NCI-H2171 (cell line): ENCODE measurements at regions not wholly inside any gene's neighbourhood (a gene's known extent, or its start where the extent isn't known, plus 50 kb on each side); places are given as distances from the start of the nearest gene placed in this dataset.
"Not testable (repeated sequence)": the region's sequence is repeated elsewhere in the genome, so short reads cannot be mapped to it uniquely, and the experiment has no call there.

Source experiments
- DNase-seq: peaks from one replicate; lab custom pipeline; 2025; lab: John Stamatoyannopoulos, UW

DNA sequence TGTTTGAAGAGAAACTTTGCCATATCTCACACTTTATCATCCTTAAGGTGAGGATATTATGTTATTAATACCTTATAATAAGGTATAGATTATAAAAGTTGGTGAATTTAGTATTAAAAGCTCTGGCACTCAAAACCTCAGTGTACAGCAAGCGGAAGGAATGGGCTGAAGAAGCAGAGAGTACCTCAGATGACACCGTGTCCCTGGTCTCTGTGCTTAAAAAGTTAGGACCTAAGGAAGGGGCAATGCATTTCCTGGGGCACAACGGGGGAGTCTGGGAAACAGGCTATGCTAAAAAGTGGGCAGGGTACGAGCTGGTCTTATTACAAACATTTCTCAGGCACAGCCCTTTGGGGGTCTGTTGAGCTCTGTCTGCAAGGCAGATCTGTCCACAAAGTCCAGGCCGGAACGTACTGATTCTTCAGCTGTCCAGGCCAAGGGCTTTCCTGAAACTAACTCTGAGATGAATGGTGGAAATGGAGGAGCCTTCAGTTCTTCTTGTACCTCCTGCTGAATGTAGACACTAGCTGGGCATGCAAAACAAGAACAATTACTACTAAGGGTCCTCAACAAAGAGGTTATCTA lies 202.7 kb downstream of the POM121L12 start:
- DNase-seq: no peak

DNA sequence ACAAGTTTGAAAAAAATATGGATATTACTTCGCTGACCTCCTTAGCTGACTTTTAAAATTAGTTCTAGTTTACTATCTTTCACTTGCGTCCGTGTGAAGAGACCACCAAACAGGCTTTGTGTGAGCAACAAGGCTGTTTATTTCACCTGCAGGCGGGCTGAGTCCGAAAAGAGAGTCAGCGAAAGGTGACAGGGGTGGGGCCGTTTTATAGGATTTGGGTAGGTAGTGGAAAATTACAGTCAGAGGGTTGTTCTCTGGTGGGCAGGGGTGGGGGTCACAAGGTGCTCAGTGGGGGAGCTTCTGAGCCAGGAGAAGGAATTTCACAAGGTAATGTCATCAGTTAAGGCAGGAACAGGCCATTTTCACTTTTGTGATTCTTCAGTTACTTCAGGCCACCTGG lies 203.7 kb downstream of the POM121L12 start:
- not testable (repeated sequence) for DNase-seq

DNA sequence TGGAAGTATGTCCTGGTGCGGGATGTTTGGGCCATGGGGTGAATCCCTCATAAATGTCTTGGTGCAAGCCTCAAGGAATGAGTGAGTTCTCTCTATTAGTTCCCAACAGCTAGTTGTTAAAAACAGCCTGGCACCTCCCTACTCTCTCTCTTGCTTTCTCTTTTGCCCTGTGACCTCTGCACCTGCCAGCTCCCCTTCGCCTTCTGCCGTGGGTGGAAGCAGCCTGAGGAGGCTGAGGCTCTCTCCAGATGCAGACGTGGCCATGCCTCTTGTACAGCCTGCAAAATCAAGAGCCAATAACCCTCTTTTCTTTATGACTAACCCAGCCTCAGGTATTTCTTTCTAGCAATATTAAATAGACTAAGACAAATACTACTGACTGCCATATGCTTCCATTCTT lies 210.3 kb downstream of the POM121L12 start:
- DNase-seq: no peak

DNA sequence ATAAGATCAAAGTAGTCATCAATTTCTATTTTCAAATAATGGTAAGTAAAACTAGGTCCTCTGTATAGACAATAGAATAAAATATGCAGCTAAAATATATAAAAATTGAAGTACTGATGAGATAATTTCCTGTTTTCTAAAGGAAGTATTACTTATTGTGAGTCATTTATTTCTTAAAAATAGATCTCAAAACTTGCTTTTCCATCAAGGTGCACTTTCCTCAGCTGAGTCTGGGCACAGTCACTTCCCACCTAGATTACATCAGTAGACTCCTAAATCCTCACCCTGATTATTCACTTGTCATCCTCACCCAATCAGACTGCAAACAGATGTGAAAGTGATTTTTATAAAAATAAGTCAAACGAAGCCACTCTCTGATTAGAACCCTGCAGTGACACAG lies 211.5 kb downstream of the POM121L12 start:
- DNase-seq: no peak

DNA sequence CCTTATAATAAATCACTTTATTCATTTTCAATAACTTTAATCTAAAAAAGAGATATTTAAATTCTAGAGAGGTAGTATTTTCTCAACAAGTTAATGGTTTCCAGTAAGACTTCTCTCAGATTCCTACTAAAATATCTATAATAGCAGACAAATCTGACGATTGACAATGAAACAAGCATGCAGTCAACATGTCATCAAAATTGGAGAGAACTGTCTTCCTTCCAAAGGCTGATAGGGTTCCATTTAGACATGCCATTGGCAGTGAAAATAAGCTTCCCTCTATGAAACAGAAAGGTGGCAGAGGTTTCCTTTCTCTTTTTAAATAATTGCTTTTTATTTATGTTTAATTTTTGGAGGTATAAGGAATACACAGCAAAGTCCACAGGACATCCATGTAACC lies 217.1 kb downstream of the POM121L12 start:
- no peak for DNase-seq

DNA sequence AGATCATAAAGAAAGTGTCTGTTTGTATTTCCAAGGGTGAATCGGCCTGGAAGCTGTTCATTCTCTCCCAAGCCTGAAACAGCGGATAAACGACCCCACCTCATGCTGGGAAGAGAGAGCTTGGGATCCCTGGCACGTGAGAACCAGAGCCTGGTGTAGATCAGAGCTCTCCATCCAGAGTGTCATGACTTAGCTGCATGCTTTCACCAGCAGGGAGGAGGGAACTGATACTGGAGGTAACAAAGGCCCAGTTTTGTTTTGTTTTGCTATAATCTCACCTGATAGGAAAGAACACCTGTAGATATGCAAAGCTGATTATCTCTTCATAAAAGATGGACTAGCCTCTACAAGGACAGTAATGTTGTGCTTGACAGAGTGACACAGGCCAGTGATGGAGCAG lies 236.6 kb downstream of the POM121L12 start:
- DNase-seq: no peak

DNA sequence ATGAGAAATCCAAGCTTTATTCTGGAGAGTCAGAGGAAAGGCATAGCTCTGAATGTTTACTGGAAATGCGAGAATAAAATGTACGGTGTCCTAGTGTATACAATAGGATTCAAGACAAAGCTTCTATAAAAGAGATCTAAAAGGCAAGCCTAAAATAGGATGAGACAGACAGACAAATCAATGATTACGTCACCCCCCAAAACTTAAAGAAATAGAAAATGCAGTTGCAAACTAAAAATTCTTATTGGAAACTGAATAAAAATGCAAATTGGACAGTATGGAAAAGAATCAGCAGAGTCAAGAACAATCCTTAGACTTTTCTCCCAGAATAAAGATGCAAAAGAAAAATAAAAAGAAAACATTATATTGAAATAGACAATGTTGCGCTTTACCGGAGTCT lies 245.9 kb downstream of the POM121L12 start:
- DNase-seq: no peak

DNA sequence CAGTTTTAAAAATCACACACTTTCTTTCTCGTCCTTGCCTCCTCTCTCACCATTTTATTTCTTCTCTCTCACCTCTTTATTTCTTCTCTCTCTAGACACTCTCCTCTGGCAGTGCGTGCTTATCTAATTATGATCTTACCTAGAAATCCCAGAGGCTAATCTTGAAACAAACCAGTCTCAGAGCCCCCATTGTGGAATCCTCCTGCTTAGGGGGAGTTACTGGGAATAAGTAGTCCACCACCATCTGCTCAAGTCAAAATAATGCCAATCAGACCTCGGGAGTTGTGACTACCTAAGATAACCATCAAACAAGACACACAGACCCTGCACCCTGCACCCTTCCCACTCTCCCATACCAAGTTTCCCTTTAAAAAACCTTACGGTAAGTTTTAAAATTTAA lies 256.9 kb downstream of the POM121L12 start:
- no peak for DNase-seq

DNA sequence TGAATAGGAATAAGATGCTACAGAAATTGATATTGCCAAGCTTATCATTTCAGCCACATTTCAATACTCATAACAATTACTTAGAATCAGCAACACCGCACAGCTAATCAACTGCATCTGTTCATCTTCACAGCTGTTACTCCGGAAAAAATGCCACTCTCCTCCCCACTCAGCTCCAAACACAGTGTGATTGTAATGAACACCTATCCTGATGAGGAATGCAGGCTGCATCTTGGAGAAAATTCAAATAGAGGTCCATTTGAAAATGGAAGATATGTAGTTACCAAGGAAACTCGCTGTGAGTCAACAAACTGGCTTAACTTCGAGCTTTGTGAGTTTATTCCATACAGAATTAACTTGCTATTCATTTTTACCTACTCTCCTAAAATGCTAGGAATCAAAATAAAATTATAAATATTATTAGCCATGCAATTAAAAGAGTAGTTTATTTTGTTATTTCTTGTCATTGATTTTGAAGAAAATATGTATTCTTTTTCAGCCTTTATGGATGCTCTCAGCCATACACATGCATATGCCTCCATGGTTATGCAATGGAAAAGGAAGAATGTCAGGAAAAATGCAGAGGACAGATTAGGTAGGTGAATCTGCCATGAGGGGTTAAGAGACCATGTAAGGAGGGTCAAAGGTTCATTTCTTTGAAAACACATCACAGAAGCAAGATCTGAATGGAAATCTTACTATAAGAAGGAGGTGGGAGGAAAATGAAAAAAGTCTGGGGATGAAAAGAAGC lies 267.2 kb downstream of the POM121L12 start:
- no peak for DNase-seq

DNA sequence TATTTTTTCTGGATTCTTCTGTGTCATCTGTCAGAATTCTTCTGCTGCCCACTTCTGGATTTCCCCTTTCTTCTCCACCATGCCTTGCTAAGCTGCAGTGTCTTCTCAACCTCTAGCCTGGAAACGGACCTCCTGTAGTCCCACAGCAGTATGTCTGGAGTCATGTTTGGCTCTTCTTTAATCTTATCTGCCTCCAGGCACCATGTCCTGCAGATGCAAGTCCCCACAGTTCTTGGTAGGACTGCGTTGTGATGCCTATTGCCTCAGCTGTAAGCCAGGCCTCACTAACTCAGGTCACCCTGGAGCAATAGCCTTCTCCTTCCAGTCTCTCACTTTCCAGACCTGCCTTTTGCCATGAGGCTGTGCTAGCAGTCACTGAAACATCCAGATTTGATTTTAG lies 268.3 kb downstream of the POM121L12 start:
- DNase-seq: no peak

DNA sequence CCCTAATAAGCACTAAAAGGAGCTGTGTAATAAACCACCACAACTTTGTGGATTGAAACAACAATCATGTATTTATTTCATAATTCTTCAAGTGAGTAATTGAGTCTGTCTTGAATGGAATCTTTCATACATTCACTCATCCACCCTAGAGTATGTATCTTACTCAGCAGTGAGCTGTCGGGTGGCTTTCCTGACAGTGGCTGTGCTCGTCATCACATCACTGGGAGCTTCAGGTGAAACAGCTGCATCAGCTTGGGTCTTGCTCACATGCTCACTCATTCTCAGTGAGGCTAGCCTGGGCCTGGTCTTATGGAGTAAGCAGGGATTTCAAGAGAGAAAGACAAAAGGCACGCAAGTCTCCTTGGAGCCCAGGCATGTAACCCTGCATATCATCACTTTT lies 271.4 kb downstream of the POM121L12 start:
- DNase-seq: no peak

DNA sequence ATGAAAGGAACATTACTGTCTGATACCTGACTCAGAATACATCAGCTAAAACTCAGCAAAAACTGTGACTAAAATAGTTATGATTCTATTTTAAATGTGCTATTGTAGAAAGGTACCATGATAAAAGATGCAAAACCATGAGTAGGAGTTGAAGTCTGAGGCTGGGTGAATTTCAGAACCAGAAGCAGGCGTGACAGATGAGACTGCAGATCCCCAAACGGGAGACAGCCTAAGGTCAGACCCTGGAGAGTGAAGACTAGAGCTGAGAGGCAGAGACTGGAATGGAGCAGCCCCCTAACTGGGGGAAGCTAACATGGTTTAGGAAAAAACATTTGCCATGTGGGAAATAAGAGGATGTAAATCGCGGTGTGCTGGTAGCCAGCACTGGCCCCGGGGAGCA lies 275.8 kb downstream of the POM121L12 start:
- DNase-seq: no peak

DNA sequence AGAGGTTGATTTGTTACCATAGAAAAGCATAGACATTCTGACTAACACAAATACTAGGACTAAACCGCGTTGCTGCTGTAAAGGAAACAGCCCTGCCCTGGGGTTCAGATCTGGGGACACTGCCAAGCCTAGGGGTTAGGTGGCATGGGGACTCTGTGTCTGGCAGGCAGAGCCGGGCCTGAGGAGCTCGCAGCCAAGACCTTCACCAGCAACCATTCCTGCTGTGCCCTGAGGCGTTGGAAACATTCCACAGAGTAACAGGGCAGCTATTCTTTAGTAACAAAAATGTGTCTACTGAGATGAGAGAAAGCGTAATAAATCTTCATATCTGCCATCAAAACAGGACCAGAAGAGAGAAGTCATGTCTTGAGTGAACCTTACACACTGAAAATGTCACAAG lies 280.5 kb downstream of the POM121L12 start:
- DNase-seq: no peak

DNA sequence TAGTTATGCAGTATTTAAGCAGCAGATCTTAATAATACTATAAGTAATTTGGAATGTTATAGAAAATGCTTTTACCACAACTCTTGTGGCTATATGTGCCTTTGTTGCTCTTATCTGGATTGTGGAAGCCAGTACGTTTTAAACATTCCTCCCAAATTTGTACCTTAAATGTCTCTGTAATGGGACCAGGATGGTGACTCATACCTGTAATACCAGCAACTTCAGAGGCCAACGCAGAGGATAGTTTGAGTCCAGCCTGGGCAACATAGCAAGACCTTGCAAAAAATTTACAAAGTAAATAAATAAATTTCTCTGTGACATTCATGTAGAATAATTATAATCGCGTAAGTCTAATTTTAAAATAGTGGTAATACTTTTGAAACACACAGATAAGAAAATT lies 283.1 kb downstream of the POM121L12 start:
- no peak for DNase-seq

DNA sequence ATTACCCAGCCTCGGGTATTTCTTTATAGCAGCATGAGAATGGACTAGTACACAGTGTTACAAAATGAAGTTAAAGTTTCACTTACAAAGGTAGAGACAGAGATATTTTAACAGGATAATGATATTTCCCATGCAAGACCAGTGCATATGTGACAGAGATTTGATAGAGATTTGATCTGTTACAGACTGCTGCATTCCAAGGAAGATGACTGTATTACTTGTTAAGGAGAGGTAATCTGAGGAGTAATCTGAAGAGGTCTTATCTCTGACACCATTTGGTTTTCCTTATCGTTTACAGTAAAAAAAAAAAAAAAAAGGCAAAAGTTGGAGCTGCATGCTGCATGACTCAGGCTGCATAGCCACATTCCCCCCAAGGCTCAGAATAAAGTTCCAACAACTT lies 289.6 kb downstream of the POM121L12 start:
- no peak for DNase-seq

DNA sequence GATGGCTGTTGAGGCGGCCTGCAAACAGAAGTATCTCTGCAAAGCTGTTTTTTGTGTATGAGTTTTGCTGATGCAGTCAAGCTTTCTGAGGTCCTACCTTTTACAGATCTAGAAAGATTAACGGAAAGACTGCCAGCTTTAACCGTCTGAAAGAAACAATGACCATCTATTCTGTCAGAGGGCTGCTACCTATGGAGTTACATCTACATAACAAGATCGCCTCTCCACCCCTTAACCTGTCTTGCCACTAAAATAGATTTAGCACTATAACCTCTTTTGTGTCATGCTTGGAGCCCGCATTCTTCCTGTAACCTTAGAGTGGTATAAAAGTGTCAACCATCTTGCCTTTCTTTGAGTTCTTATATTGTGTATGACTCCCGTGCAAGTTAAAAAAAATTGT lies 291.2 kb downstream of the POM121L12 start:
- no peak for DNase-seq

DNA sequence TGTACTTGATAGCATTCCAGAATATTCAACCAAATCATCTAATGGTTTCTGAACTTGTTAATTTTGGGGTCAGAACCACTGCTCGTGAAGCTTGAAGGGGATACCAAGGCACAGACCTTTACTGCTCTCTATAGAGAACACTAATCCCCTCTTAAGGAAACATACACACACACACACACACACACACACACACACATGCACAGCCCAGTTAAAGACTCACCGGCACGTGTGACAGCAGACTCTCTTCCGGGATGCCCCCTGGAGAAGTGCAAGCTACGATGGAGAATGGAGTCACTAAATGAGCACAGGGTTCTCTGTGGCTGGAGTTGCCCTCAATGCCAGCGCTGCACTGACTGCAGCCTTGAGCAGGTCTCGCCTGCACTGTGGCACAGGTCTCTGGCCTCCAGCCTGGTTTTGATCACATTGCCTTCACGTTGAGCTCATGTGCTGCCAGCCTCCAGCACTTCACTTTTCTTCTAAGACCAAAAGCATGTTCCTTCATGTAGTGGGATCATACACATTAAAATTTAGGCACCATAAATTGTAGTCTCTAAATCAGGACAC lies 300.8 kb downstream of the POM121L12 start:
- no peak for DNase-seq

DNA sequence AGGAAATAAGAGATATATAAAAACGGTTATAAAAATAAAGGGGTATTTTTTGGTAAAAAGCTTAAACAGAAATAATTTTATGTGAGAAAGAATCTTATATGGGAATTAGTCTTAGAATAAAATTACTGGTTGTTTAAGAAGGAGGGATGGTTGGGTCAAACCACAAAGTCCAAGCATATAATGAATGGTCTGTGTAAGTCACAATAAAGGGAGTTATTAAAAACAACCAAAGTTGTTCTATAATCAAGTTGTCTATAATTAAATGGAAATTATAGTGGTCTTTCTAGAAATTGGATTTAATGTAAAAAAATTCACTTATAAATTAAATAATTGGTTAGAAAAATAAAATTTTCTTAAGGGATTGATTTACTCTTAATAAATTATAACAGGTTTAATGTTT lies 304.8 kb downstream of the POM121L12 start:
- DNase-seq: no peak

DNA sequence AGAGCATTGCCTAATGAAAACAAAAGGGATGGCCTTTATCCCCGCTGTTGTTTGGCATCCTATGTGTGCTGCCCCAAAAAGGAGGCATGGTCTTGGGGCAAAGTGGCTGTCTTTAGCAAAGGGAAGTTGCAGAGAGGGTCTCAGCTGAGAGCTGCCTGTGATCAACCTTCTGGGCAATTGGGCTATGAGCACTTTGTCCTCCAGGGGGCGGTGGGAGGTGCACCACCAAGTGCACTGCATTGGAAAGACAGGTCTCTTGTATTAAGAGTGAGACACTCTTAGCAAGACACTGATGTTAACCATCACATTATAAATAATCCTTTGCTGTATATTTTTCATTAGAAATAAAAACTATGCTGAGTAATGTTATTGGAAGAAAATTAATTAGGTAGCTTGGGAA lies 314.8 kb downstream of the POM121L12 start:
- DNase-seq: no peak

DNA sequence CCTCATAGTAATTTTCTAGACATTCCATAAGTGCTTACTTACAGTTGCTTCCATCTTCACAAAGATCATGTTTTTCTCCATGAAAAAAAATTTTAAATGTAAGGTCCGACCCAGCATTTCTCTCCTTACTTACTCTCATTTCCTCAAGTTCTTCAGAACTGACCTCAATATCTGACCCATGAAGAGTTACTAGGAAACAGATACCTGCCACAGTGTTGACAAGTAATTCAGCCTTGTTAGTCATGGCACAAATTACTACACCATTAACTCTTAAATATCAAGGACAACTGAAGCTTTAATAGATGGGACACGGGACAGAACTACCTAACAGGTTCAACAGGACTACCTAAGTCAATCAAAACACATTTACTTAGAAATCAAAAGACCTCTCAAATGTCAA lies 316.2 kb downstream of the POM121L12 start:
- DNase-seq: no peak

DNA sequence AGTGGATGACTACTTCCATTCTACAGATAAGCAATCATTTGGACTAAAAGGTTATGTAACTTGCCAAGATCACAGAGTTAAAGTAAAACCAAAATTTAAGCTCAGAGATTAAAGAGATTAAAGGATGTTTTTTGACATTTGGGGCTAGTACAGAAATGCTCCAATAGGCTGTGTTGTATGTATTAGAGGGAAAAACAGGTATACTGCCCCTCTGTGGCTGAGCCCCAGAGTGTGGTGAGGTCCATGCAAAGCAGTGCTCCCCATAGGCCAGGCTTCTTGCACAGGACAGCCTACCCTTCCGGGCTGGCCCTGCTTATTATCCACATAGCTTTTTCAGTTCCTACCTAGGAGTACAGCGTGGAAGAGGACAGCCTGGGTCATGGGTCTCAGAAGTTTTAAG lies 322.8 kb downstream of the POM121L12 start:
- no peak for DNase-seq

DNA sequence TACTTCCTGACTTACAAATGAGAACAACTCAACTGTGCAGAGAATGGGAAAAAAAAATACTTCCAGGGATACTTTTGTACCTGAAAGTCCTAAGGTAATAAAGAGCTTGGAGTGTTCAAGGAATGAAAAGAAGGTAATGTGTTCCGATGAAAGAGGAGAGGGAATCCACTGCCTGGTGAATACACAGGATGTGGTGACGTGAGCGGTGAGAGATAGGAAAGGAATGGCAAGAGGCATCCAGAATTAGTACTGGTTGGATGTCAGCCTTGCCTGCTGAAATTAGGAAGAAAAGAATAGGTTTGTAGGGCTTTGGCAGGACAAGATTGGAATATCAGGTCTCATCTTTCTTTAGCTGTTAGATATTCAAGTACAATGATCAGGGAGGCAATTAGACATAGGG lies 347.7 kb downstream of the POM121L12 start:
- no peak for DNase-seq

DNA sequence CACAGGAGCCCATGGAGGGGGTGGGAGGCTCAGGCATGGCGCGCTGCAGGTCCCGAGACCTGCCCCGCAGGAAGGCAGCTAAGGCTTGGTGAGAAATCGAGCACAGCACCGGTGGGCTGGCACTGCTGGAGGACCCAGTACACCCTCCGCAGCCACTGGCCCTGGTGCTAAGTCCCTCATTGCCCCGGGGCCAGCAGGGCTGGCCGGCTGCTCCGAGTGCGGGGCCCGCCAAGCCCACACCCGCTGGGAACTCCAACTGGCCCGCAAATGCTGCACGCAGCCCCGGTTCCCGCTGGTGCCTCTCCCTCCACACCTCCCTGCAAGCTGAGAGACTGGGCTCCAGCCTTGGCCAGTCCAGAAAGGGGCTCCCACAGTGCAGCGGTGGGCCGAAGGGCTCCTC lies 349.8 kb downstream of the POM121L12 start:
- not testable (repeated sequence) for DNase-seq

DNA sequence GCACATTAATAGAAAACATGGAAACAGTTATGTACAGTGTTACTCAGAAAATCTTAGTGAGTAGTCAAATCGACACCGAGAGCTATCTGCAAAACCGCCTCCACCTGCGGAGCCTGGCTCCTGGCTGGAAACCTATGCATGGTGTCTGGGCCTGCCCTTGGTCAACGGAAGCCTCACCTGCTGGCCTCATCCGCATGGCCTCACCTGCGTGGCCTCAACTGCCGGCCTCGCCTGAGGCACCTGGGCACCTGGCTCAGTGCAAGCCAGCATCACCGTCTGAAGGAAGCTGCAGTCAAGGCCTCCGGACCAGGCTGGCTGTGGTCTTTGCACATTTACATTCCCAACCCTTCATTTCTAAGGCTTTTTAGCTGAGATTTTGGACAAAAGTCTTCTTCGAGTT lies 352.1 kb downstream of the POM121L12 start:
- DNase-seq: no peak
